MM.1S (cell line): ENCODE measurements at regions not wholly inside any gene's neighbourhood (a gene's known extent, or its start where the extent isn't known, plus 50 kb on each side); places are given as distances from the start of the nearest gene placed in this dataset.

ENCODE experiments used
- DNase-seq: peaks from one replicate; pipeline ENCODE4 v3.0.0-alpha.2; 2015
- H2AFZ ChIP-seq: fragments of 300-600 bp; sonication (generic); 2 replicates; pipeline ENCODE4 v1.6.0; 2016; ENCODE audit warnings: antibody characterized with exemption, low read length
- H3F3A ChIP-seq: fragments of 300-600 bp; sonication (generic); 2 replicates; pipeline ENCODE4 v1.6.1; 2016; ENCODE audit warnings: mild to moderate bottlenecking, antibody characterized with exemption, low read length, moderate library complexity, mixed read lengths; ENCODE audit not compliant: insufficient read depth
- H3K27ac ChIP-seq: fragments of 300-600 bp; sonication (generic); 2 replicates; pipeline ENCODE4 v1.5.1; 2016; ENCODE audit warnings: mild to moderate bottlenecking, low read length
- H3K27me3 ChIP-seq: fragments of 300-600 bp; sonication (generic); replicated peaks from 2 replicates; pipeline ENCODE4 v1.6.0; 2016; ENCODE audit warnings: low read length; ENCODE audit not compliant: insufficient read depth
- H3K36me3 ChIP-seq: fragments of 300-600 bp; sonication (generic); replicated peaks from 2 replicates; pipeline ENCODE4 v1.6.1; 2016; ENCODE audit warnings: mild to moderate bottlenecking, low read length, mixed read lengths; ENCODE audit not compliant: insufficient read depth
- H3K4me1 ChIP-seq: fragments of 300-600 bp; sonication (generic); 2 replicates; pipeline ENCODE4 v1.6.1; 2016; ENCODE audit warnings: low read length, mixed read lengths
- H3K4me2 ChIP-seq: fragments of 300-600 bp; sonication (generic); 2 replicates; pipeline ENCODE4 v1.6.0; 2016; ENCODE audit warnings: low read depth, low read length
- H3K4me3 ChIP-seq: fragments of 300-600 bp; sonication (generic); 2 replicates; pipeline ENCODE4 v1.5.1; 2016; ENCODE audit warnings: low read length, mixed read lengths
- H3K79me2 ChIP-seq: fragments of 300-600 bp; sonication (generic); 2 replicates; pipeline ENCODE4 v1.6.1; 2016; ENCODE audit warnings: mixed run types, low read length, mixed read lengths
- H3K9ac ChIP-seq: fragments of 300-600 bp; sonication (generic); 2 replicates; pipeline ENCODE4 v1.6.1; 2016; ENCODE audit warnings: low read length, mixed read lengths
- H3K9me2 ChIP-seq: fragments of 300-600 bp; sonication (generic); replicated peaks from 2 replicates; pipeline ENCODE4 v1.6.1; 2016; ENCODE audit warnings: mild to moderate bottlenecking, low read length, mixed read lengths; ENCODE audit not compliant: insufficient read depth
- H3K9me3 ChIP-seq: fragments of 300-600 bp; sonication (generic); replicated peaks from 2 replicates; pipeline ENCODE4 v1.6.1; 2016; ENCODE audit warnings: mild to moderate bottlenecking, low read length, mixed read lengths; ENCODE audit not compliant: insufficient read depth
- H4K20me1 ChIP-seq: fragments of 300-600 bp; sonication (generic); 2 replicates; pipeline ENCODE4 v1.6.1; 2016; ENCODE audit warnings: mild to moderate bottlenecking, low read length, moderate library complexity, mixed read lengths; ENCODE audit not compliant: insufficient read depth
- CTCF ChIP-seq: fragments of 300-600 bp; sonication (generic); IDR thresholded peaks from 2 replicates; pipeline ENCODE4 v1.5.1; 2016; ENCODE audit warnings: antibody characterized with exemption, low read length, mixed read lengths
- EZH2 ChIP-seq: fragments of 300-600 bp; sonication (generic); optimal IDR thresholded peaks from 2 replicates; pipeline ENCODE3; 2017; ENCODE audit warnings: low read depth, mild to moderate bottlenecking, antibody characterized with exemption, low read length, mixed read lengths
- EZH2phosphoT487 ChIP-seq: fragments of 300-600 bp; sonication (generic); IDR thresholded peaks from 2 replicates; pipeline ENCODE4 v1.6.1; 2018; ENCODE audit warnings: antibody characterized with exemption, low read length

- H3K27ac ChIP-seq = no peak overlapping the region
- TF ChIP-seq CTCF (no peak), EZH2 (no peak), EZH2phosphoT487 (no peak)
Measured at GRCh38 chrX:42619068-42619467, 158.9 kb downstream of the PPP1R2C start.

GRCh38 chrX:42616981-42617380 is 161.0 kb downstream of the PPP1R2C start:
- Histone ChIP-seq H3K9me2 (no peaks in the 10 kb centered on the region), H3K4me2 (peak overlapping the region; percentile 47; the same call in 1 of the 2 replicates), H3K27me3 (no peaks in the 10 kb centered on the region), H2AFZ (0 out of 2 replicates have a peak overlapping the region, but pooled peaks have one; percentile 15), H3K4me1 (peaks cover 10% of the 10 kb centered on the region; the same call in 1 of the 2 replicates), H3K9me3 (no peaks in the 10 kb centered on the region), H3K4me3 (no peak overlapping the region), H3K79me2 (no peaks in the 10 kb centered on the region), H3K9ac (no peak overlapping the region), H4K20me1 (no peaks in the 10 kb centered on the region), H3F3A (no peaks in the 10 kb centered on the region), H3K36me3 (no peaks in the 10 kb centered on the region), H3K27ac (peak overlapping the region; percentile 18; the same call in 1 of the 2 replicates)
- peak; percentile 38 for DNase-seq
- TF ChIP-seq EZH2 = no peak

More at GRCh38 chrX:42619068-42619467, 158.9 kb downstream of the PPP1R2C start:
- Histone ChIP-seq H3K4me3 (no peak overlapping the region), H2AFZ (no peak overlapping the region), H3F3A (no peaks in the 10 kb centered on the region), H3K9ac (no peak overlapping the region), H3K9me2 (no peaks in the 10 kb centered on the region), H3K27me3 (no peaks in the 10 kb centered on the region), H3K9me3 (no peaks in the 10 kb centered on the region), H3K79me2 (no peaks in the 10 kb centered on the region), H3K4me1 (peaks cover 10% of the 10 kb centered on the region; the same call in 1 of the 2 replicates), H3K36me3 (no peaks in the 10 kb centered on the region), H4K20me1 (no peaks in the 10 kb centered on the region), H3K4me2 (no peak overlapping the region)
- DNase-seq = no peak

GRCh38 chrX:42615161-42615563 is 162.8 kb downstream of the PPP1R2C start:
- Histone ChIP-seq H2AFZ (no peak overlapping the region), H3K4me1 (peaks cover 10% of the 10 kb centered on the region; the same call in 1 of the 2 replicates), H3K27me3 (no peaks in the 10 kb centered on the region), H3K27ac (no peak overlapping the region), H3K4me2 (no peak overlapping the region), H3K36me3 (no peaks in the 10 kb centered on the region), H3K9ac (no peak overlapping the region), H3F3A (no peaks in the 10 kb centered on the region), H3K9me3 (no peaks in the 10 kb centered on the region), H3K4me3 (no peak overlapping the region), H4K20me1 (no peaks in the 10 kb centered on the region), H3K9me2 (no peaks in the 10 kb centered on the region), H3K79me2 (no peaks in the 10 kb centered on the region)
- no peak for DNase-seq
- TF ChIP-seq CTCF (peak; percentile 30), EZH2 (no peak), EZH2phosphoT487 (no peak)

GRCh38 chrX:42606591-42606990 is 171.4 kb downstream of the PPP1R2C start:
- H3K9me2 ChIP-seq = no peaks in the 10 kb centered on the region
- no peak for TF ChIP-seq EZH2phosphoT487
- no peak for TF ChIP-seq CTCF
- TF ChIP-seq EZH2 = no peak
- H2AFZ ChIP-seq = no peak overlapping the region
- DNase-seq = no peak
- no peak overlapping the region for H3K4me2 ChIP-seq
- H3F3A ChIP-seq = no peaks in the 10 kb centered on the region
- no peak overlapping the region for H3K9ac ChIP-seq
- H3K4me1 ChIP-seq = no peaks in the 10 kb centered on the region
- H3K27ac ChIP-seq = no peak overlapping the region
- no peak overlapping the region for H3K4me3 ChIP-seq
- H3K9me3 ChIP-seq = no peaks in the 10 kb centered on the region
- H3K36me3 ChIP-seq = no peaks in the 10 kb centered on the region
- no peaks in the 10 kb centered on the region for H3K27me3 ChIP-seq
- no peaks in the 10 kb centered on the region for H3K79me2 ChIP-seq
- H4K20me1 ChIP-seq = no peaks in the 10 kb centered on the region
